A673 (cell line): ENCODE measurements at regions not wholly inside any gene's neighbourhood (a gene's known extent, or its start where the extent isn't known, plus 50 kb on each side); places are given as distances from the start of the nearest gene placed in this dataset.

Source experiments
- BruUV-seq: library from RNA; stranded (reverse); fragments of 400-500 nt; replicated peaks from 2 replicates; lab custom pipeline; 2021; lab: Mats Ljungman, UMichigan
- CTCF ChIA-PET: fragments of 300-600 bp; sonication (Branson Sonifier 250); formaldehyde crosslinking; loops from one replicate; lab custom pipeline; 2022; ENCODE audit warnings: antibody characterized with exemption; lab: Charles Lee
- POLR2A ChIA-PET: fragments of 300-600 bp; sonication (Branson Sonifier 250); formaldehyde crosslinking; loops from one replicate; lab custom pipeline; 2022; ENCODE audit warnings: antibody characterized with exemption; ENCODE audit not compliant: low non-redundant PET; lab: Charles Lee
- DNase-seq: peaks from one replicate; pipeline ENCODE4 v3.0.0-alpha.2; 2015; ENCODE audit warnings: low spot score
- H3K27ac ChIP-seq: fragments of 200-600 bp; sonication (generic); 2 replicates; pipeline ENCODE4 v1.5.1; 2016; ENCODE audit warnings: mixed run types, low read depth, mild to moderate bottlenecking, mixed read lengths, antibody characterized with exemption, low read length; ENCODE audit not compliant: poor library complexity, severe bottlenecking
- H3K27me3 ChIP-seq: fragments of 200-600 bp; sonication (generic); replicated peaks from 2 replicates; pipeline ENCODE4 v1.6.1; 2017; ENCODE audit warnings: mixed run types, low read depth, mild to moderate bottlenecking, mixed read lengths, antibody characterized with exemption, low read length; ENCODE audit not compliant: insufficient read depth, poor library complexity
- H3K36me3 ChIP-seq: fragments of 200-600 bp; sonication (generic); 2 replicates; pipeline ENCODE4 v1.6.1; 2016; ENCODE audit warnings: mixed run types, mild to moderate bottlenecking, mixed read lengths, antibody characterized with exemption, low read length; ENCODE audit not compliant: insufficient read depth, poor library complexity, severe bottlenecking
- H3K4me1 ChIP-seq: fragments of 200-600 bp; sonication (generic); 2 replicates; pipeline ENCODE4 v1.6.1; 2017; ENCODE audit warnings: mixed run types, mild to moderate bottlenecking, mixed read lengths, antibody characterized with exemption, low read length; ENCODE audit not compliant: insufficient read depth, poor library complexity, severe bottlenecking
- H3K4me3 ChIP-seq: fragments of 200-600 bp; sonication (generic); 2 replicates; pipeline ENCODE4 v1.5.1; 2016; ENCODE audit warnings: low read depth, mixed run types, mild to moderate bottlenecking, mixed read lengths, low read length; ENCODE audit not compliant: poor library complexity, severe bottlenecking
- H3K9me3 ChIP-seq: fragments of 200-600 bp; sonication (generic); 2 replicates; pipeline ENCODE4 v1.6.1; 2016; ENCODE audit warnings: mixed run types, low read depth, mild to moderate bottlenecking, mixed read lengths, antibody characterized with exemption, low read length; ENCODE audit not compliant: poor library complexity, severe bottlenecking
- CTCF ChIP-seq: fragments of 300-800, 200-600 bp; sonication (generic); conservative IDR thresholded peaks from 2 replicates; pipeline ENCODE4 v1.5.1; 2017; ENCODE audit warnings: low read depth, mild to moderate bottlenecking, antibody characterized with exemption, low read length, moderate library complexity, mixed read lengths
- EZH2 ChIP-seq: fragments of 200-600 bp; sonication (generic); IDR thresholded peaks from 2 replicates; pipeline ENCODE4 v1.6.1; 2017; ENCODE audit warnings: borderline replicate concordance, low read depth, mild to moderate bottlenecking, mixed read lengths, antibody characterized with exemption, low read length; ENCODE audit not compliant: poor library complexity, severe bottlenecking
- intact Hi-C: fragments of 100-400 bp; cut with micrococcal nuclease; formaldehyde crosslinking; loops from one replicate; pipeline ENCODE4 v1.10.0; 2022; ENCODE audit not compliant: unreplicated experiment

- ChIA-PET CTCF (no interaction called here), POLR2A (no interaction called here)
- Histone ChIP-seq H3K36me3 (no peaks in the 10 kb centered on the region), H3K4me1 (no peaks in the 10 kb centered on the region), H3K27ac (no peak overlapping the region), H3K4me3 (no peak overlapping the region), H3K9me3 (no peaks in the 10 kb centered on the region), H3K27me3 (no peaks in the 10 kb centered on the region)
- intact Hi-C loops, result no loop called here
- no peak for DNase-seq
- TF ChIP-seq CTCF (no peak), EZH2 (no peak)
- no TSS peak for BruUV-seq
Measured at GRCh38 chr2:139380051-139380450, 599.9 kb upstream of the NXPH2 start.

GRCh38 chr2:139378373-139378772, 598.2 kb upstream of the NXPH2 start:
- intact Hi-C loops, result no loop called here
- Histone ChIP-seq H3K27ac (no peak overlapping the region), H3K27me3 (no peaks in the 10 kb centered on the region), H3K4me3 (no peak overlapping the region), H3K36me3 (no peaks in the 10 kb centered on the region), H3K4me1 (no peaks in the 10 kb centered on the region), H3K9me3 (no peaks in the 10 kb centered on the region)
- POLR2A ChIA-PET, result no interaction called here
- CTCF ChIA-PET, result no interaction called here
- DNase-seq, result no peak
- no TSS peak for BruUV-seq
- TF ChIP-seq CTCF (no peak), EZH2 (no peak)

- no TSS peak for BruUV-seq
- Histone ChIP-seq H3K36me3 (no peaks in the 10 kb centered on the region), H3K4me3 (no peak overlapping the region), H3K27me3 (no peaks in the 10 kb centered on the region), H3K27ac (no peak overlapping the region), H3K4me1 (no peaks in the 10 kb centered on the region), H3K9me3 (no peaks in the 10 kb centered on the region)
- no peak for TF ChIP-seq EZH2
- no peak for TF ChIP-seq CTCF
- intact Hi-C loops, result no loop called here
- ChIA-PET POLR2A (no interaction called here), CTCF (no interaction called here)
- DNase-seq, result no peak
Measured at GRCh38 chr2:139374296-139374850, 594.2 kb upstream of the NXPH2 start.
